Cardiac fibroblast (primary cell): ENCODE measurements at regions not wholly inside any gene's neighbourhood (a gene's known extent, or its start where the extent isn't known, plus 50 kb on each side); places are given as distances from the start of the nearest gene placed in this dataset.

Experiments used
- DNase-seq, 2 donors: peaks; one replicate each; pipeline versions ENCODE4 v3.0.0 to v3.0.0-alpha.2; 2010; ENCODE audit warnings: low read depth in 2 of 2
- H3K4me3 ChIP-seq, 2 donors: replicated peaks in 1 of 2; 1 replicate in 1 of 2; 2 replicates in 1 of 2; pipeline ENCODE4 v1.5.1; 2011; ENCODE audit warnings: low read depth in 2 of 2, low read length in 2 of 2, mild to moderate bottlenecking in 2 of 2, moderate library complexity in 1 of 2
- TF ChIP-seq, protein P1 (sequence below): IDR thresholded peaks from one replicate; pipeline ENCODE4 v1.5.1; 2011; ENCODE audit warnings: low read depth, mild to moderate bottlenecking, low read length, inconsistent platforms

DNA sequence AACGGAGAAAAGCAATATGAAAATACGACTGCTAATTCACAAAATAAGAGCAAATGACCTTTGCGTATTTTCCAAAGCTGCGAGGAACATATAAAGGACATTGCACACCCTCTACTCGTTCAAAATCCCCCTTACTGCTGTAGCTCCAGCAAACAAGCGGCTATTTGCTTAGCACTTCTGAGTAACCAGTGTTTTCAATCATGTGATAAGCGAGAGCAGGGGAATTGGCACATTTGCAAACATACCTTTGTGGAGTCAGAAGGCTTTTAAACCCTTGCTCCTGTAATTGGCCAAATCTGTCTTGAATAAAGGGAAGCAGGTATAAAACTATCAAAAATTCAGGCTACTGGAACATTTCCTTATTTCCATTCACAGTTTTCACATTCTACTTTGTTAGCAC, 610.2 kb downstream of the UBE2NL start:
- TF ChIP-seq, protein P1, sequence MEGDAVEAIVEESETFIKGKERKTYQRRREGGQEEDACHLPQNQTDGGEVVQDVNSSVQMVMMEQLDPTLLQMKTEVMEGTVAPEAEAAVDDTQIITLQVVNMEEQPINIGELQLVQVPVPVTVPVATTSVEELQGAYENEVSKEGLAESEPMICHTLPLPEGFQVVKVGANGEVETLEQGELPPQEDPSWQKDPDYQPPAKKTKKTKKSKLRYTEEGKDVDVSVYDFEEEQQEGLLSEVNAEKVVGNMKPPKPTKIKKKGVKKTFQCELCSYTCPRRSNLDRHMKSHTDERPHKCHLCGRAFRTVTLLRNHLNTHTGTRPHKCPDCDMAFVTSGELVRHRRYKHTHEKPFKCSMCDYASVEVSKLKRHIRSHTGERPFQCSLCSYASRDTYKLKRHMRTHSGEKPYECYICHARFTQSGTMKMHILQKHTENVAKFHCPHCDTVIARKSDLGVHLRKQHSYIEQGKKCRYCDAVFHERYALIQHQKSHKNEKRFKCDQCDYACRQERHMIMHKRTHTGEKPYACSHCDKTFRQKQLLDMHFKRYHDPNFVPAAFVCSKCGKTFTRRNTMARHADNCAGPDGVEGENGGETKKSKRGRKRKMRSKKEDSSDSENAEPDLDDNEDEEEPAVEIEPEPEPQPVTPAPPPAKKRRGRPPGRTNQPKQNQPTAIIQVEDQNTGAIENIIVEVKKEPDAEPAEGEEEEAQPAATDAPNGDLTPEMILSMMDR = no peak
- no peak for DNase-seq
- no peak overlapping the region for H3K4me3 ChIP-seq

DNA sequence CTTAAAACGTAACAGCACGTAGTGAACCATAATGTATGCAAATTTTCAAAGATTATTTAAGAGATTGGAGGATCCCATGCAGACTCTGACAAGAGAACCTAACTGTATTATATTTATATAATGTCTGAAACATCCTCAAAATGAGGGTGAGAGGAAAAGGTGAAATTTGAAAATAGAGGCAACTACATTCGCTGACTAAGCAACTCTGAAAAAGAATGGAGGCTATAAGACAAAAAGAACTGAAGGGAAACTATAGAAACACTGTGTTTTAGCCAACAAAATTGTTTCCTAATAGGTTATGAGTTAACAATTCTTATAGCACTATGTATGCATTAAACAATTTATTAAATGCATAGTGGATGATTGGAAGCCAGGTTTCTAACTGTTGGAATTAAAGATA, 648.0 kb downstream of the UBE2NL start:
- DNase-seq = no peak
- no peak overlapping the region for H3K4me3 ChIP-seq

GRCh38 chrX:144566592-144566991, 680.7 kb upstream of the SPANXN1 start:
- H3K4me3 ChIP-seq = no peak overlapping the region
- DNase-seq = peak in 1 of 2 donors; percentile 1

More for the DNA sequence above, 648.0 kb downstream of the UBE2NL start:
- TF ChIP-seq, protein P1 = no peak

GRCh38 chrX:144586756-144587155, 660.5 kb upstream of the SPANXN1 start:
- TF ChIP-seq, protein P1 = no peak
- peak; percentile 0 to 79 for DNase-seq
- H3K4me3 ChIP-seq = no peak overlapping the region

More at GRCh38 chrX:144566592-144566991, 680.7 kb upstream of the SPANXN1 start:
- TF ChIP-seq, protein P1 = no peak

- H3K4me3 ChIP-seq = no peak overlapping the region
- TF ChIP-seq, protein P1 = no peak
- no peak for DNase-seq
Measured at GRCh38 chrX:144592036-144592435, 655.3 kb upstream of the SPANXN1 start.

DNA sequence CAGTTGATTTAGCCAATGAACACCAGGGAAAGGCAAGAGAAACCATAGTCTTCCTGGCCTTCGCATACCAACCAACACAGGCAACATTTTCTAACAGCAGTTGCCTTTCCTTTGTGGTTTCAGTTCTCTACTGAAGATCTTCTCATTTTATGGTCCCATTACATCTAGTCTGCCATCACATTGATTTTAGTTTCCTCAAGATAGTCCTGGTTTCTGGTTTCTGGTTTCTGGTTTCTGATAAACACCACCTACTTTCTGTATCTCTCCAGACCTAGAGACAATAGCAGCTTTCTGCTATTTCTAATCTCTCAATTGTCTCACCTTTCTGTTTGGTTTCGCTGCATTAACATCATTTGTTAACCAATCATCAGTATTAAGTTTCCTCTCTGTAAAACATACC, 646.3 kb upstream of the SPANXN1 start:
- TF ChIP-seq, protein P1 = no peak
- H3K4me3 ChIP-seq = no peak overlapping the region
- DNase-seq = no peak

- TF ChIP-seq, protein P1 = no peak
- H3K4me3 ChIP-seq = no peak overlapping the region
- DNase-seq = no peak
Measured at GRCh38 chrX:144612076-144612475, 635.2 kb upstream of the SPANXN1 start.
